Suppressor macrophage (primary cell): ENCODE measurements at regions not wholly inside any gene's neighbourhood (a gene's known extent, or its start where the extent isn't known, plus 50 kb on each side); places are given as distances from the start of the nearest gene placed in this dataset.
A peak's percentile ranks its signal among the peaks of the same experiment; 100 is the strongest.
"Not testable (repeated sequence)": the region's sequence is repeated elsewhere in the genome, so short reads cannot be mapped to it uniquely, and the experiment has no call there.

Experiments used
- DNase-seq, 4 experiments: peaks; one replicate each; pipeline ENCODE4 v3.0.0-alpha.2; 2020 to 2022

DNA sequence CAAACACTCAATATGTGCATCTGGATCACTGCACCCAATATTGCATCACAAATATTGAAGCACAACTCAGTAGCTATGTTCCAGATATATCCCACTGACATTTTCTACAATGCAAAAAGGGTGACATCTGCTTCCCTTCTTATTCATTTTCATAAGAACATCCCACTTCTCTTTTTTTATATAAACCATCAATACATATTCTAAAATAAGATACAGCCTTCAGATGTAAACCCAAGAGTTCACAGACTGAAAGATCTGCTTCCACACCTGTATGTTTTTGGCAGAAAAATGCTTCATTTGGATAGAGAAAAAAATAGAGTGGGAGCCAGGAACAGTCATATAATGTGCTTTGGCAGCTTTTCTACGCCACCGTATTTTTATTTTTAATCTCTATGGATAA lies 815.6 kb upstream of the ADGRL3 start:
- DNase-seq, result no peak

DNA sequence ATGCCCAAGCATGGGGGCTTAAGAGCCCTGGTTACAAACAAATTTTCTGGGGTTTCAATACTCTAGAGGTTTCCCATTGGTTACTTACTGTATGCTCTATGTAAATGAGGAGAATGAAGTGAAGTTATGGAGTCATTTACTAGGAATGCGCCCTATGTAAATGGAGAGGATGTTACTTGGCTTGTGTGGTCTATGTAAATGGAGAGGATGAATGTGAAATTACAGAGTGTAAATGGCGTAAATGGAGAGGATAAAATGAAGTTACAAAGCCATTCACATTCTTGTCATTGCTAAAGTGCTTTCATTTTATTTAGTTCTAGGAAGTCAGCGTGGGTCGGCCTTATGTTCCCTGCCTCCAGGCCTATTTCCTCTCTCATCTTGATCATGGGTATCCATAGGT lies 810.5 kb upstream of the ADGRL3 start:
- DNase-seq, result no peak

DNA sequence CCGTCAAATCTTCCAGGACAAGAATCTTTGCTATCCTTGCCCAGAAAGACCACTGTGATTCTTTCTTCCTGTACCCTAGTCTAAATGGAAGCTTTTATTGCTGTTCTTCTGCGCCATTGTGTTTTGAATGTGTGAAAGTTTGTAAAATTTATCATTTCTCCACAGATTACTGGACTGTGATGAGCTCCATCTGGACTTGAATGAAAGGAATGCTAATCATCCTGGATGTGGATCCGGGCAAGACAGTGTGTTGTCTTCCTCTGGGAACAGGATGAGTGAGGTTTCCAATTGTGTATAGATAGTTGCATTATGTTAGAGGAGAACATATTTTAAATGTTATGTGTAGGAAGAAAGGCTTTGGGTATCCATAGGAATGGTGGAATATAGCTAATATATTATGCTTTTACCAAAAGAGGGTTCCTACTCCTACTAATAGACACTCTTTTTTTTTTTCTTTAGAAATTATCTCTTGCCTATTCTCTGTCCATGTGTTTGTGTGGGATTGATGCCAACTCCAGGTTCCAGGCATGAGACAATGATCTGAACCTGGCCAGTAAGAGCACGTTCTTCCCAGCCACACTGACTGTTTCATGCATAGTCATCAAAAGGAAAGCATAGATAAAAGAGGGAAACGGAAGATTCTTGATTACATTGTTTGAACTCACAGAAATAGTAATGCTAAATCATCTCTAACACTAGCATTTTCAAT lies 803.6 kb upstream of the ADGRL3 start:
- no peak for DNase-seq

GRCh38 chr4:60400593-60400992 lies 799.5 kb upstream of the ADGRL3 start:
- no peak for DNase-seq

GRCh38 chr4:60404027-60404426 lies 796.1 kb upstream of the ADGRL3 start:
- DNase-seq, result no peak

- DNase-seq, result no peak
Observed at GRCh38 chr4:60422439-60422838, 777.7 kb upstream of the ADGRL3 start.

GRCh38 chr4:60423573-60424184 lies 776.4 kb upstream of the ADGRL3 start:
- not testable (repeated sequence) for DNase-seq

GRCh38 chr4:60432911-60433310 lies 767.2 kb upstream of the ADGRL3 start:
- DNase-seq, result no peak

- no peak for DNase-seq
Observed at GRCh38 chr4:60443068-60443467, 757.1 kb upstream of the ADGRL3 start.

GRCh38 chr4:60443796-60444195 lies 756.3 kb upstream of the ADGRL3 start:
- DNase-seq, result no peak

GRCh38 chr4:60450054-60450453 lies 750.1 kb upstream of the ADGRL3 start:
- no peak for DNase-seq

GRCh38 chr4:60452266-60452665 lies 747.9 kb upstream of the ADGRL3 start:
- no peak for DNase-seq

- no peak for DNase-seq
Observed at GRCh38 chr4:60455380-60455779, 744.7 kb upstream of the ADGRL3 start.

- DNase-seq, result no peak
Observed at GRCh38 chr4:60461551-60461950, 738.6 kb upstream of the ADGRL3 start.

DNA sequence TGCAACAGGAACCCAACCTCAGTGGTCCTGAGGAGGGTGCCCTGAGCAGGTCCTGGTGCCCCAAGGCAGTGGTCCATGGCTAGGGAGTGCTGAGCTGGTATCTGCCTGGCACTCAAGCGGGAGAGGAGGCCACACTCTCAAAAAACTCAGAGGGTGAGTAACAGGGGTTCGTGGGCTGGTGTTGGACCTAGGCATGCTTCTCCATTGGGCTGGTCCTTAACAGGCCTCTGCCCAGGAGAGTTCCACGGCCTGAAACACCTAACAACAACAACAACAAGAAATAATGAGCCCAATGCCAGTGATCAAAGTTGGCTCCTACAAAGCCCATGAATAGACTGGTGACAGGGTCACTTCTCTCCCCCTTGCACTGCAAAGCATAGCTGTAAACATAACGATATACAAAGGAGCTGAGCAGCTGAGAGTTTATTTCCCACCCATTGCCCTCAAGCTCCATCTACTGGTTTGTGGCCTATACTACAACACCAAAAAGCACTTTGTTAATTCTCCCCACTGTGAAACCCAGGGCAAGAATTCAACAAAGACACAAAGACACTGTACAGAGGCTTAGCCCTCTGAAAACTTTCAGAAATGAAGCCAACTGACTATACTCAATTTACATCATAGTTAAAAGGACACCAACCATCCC lies 736.1 kb upstream of the ADGRL3 start:
- peak in 3 of 4 experiments; percentile 1 to 5 (median 5) for DNase-seq

DNA sequence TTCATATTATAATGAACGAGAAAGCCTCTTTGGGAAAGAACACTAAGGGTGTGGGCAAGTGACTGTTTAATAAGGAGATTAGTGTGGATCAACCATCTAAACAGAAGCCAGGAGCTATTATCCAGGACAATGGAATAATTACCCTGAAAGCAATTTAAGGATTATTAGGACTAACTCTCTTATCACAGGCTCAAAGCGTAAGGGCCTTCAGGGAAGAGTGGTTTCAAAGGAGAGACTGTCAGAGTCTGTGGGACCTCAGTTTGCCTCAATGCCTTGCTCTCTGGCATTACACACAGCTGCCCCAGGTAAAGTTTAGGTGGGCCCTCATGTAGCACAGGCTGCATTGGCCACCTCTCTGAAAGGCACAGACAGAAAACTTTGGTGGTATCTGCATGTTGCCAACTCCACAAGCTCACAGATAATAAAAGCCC lies 717.2 kb upstream of the ADGRL3 start:
- no peak for DNase-seq

DNA sequence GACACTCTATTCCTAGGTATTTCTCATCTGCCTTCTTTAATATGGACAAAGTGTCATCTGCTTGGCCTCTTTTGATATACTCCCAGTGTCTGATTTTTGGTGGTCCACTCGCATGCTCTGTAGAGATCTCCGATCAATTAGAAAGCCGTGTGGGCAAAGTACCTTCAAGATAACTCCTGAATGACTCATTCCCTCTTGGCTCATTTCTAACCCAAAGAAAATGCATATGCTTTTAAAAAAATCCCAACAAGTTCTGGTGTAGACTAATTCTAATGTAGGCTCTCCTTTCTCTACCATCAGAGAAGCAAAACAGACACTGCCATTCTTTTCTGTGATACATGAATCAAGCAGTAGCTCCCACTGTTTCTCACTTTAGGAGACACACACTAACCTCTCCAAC lies 714.9 kb upstream of the ADGRL3 start:
- DNase-seq, result no peak

DNA sequence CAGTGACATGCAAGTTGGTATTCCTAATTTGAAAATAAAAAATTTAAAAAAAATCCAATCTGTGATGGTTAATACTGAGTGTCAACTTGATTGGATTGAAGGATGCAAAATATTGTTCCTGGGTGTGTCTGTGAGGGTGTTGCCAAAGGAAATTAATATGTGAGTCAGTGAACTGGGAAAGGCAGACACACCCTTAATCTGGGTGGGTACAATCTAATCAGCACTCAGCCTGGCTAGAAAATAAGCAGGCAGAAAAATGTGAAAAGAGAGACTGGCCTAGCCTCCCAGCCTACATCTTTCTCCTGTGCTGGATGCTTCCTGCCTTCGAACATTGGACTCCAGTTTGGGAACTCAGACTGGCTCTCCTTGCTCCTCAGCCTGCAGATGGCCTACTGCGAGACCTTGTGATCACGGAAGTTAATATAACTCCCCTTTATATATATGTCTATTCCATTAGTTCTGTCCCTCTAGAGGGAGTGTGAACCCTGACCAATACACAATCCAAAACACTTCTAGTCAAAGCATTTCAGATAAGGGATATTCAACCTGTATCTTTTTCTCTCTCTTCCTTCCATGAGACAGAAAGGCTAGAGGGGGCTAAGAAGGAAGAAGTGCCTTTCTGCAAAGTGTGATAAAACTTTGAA lies 712.9 kb upstream of the ADGRL3 start:
- not testable (repeated sequence) for DNase-seq

- DNase-seq, result no peak
Observed at GRCh38 chr4:60500810-60501209, 699.3 kb upstream of the ADGRL3 start.

- DNase-seq, result no peak
Observed at GRCh38 chr4:60502733-60503132, 697.4 kb upstream of the ADGRL3 start.

- DNase-seq, result no peak
Observed at GRCh38 chr4:60506061-60506460, 694.1 kb upstream of the ADGRL3 start.

GRCh38 chr4:60522265-60522664 lies 677.9 kb upstream of the ADGRL3 start:
- no peak for DNase-seq

GRCh38 chr4:60531776-60532379 lies 668.2 kb upstream of the ADGRL3 start:
- no peak for DNase-seq
